ENCODE measurements at regions not wholly inside any gene's neighbourhood (a gene's known extent, or its start where the extent isn't known, plus 50 kb on each side); places are given as distances from the start of the nearest gene placed in this dataset.
"Not testable (repeated sequence)": the region's sequence is repeated elsewhere in the genome, so short reads cannot be mapped to it uniquely, and the experiment has no call there.

DNA sequence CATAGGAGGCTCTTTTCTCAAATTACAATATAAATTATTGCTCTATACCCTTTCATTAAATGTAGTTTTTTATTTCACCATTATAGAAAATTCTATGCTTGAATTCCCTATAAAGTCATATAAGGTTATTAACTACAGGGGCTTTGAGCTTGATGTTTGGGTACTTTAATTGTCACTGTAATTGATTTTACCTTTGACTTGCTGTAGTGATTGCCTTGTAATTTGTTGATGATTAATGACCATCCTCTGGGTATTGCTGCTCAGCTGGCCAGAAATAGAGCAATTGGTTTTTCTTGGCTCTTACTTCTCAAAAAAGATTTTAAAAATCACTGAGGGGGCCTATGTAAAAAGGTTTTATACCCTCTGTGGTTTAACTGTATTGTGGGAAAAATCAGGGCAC lies 1186.0 kb downstream of the KHDRBS2 start:
- FAIRE-seq (no peak), DNase-seq (ENCODE audit: insufficient read length, low spot score) (no peak)
- TF ChIP-seq SPI1 (IDR thresholded peaks at IDR 0.05; ENCODE audit: low read depth, low read length) (no peak), POLR2A (IDR thresholded peaks at IDR 0.05; ENCODE audit: low read depth, low read length) (no peak), POLR2AphosphoS5 (IDR thresholded peaks at IDR 0.05; ENCODE audit: low read depth, low read length) (no peak), TAF1 (IDR thresholded peaks at IDR 0.05; ENCODE audit: low read depth, low read length) (no peak)

- FAIRE-seq = not testable (repeated sequence)
These were observed 1186.5 kb downstream of the KHDRBS2 start for GRCh38 chr6:61099561-61099960.

DNA sequence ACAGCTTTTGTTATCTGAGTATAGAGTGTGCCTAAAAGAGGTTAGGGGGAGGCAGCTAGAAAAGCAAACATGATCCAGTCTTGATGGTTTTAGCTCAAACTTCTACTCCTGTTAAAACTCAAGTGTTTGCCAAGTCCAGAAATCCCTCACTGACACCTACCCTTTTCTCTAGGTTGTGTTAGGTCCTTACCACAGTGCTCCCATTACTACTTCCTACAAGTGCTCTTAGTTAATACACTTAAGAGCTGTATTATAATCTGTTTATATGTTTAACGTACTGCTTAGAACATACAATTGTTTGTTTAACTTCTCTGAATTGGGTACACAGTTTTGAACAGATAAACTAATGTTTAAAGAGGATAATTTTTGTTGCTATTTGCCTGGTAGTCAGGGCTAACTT lies 1198.0 kb downstream of the KHDRBS2 start:
- not testable (repeated sequence) for FAIRE-seq; DNase-seq (ENCODE audit: insufficient read length, low spot score)

More at GRCh38 chr6:61099561-61099960, 1186.5 kb downstream of the KHDRBS2 start:
- not testable (repeated sequence) for DNase-seq (ENCODE audit: insufficient read length, low spot score)

GRCh38 chr6:61044011-61044410 lies 1242.0 kb downstream of the KHDRBS2 start:
- no peak for DNase-seq (ENCODE audit: insufficient read length, low spot score)
- TF ChIP-seq POLR2A (IDR thresholded peaks at IDR 0.05; ENCODE audit: low read depth, low read length) (no peak), TAF1 (IDR thresholded peaks at IDR 0.05; ENCODE audit: low read depth, low read length) (no peak), POLR2AphosphoS5 (IDR thresholded peaks at IDR 0.05; ENCODE audit: low read depth, low read length) (no peak), SPI1 (IDR thresholded peaks at IDR 0.05; ENCODE audit: low read depth, low read length) (no peak), PAX5 (IDR thresholded peaks at IDR 0.05; ENCODE audit: insufficient read depth, low read length, severe bottlenecking) (no peak), POU2F2 (IDR thresholded peaks at IDR 0.05; ENCODE audit: low read depth, low read length) (no peak)
- FAIRE-seq = no peak
